CD8-positive, alpha-beta memory T cell (primary cell): ENCODE measurements at regions not wholly inside any gene's neighbourhood (a gene's known extent, or its start where the extent isn't known, plus 50 kb on each side); places are given as distances from the start of the nearest gene placed in this dataset.

ENCODE experiments used
- CTCF ChIA-PET: fragments of 350-600 bp; sonication (Branson Sonifier 250); formaldehyde crosslinking; loops from one replicate; lab custom pipeline; 2021; ENCODE audit warnings: antibody characterized with exemption; lab: Charles Lee
- POLR2A ChIA-PET: fragments of 350-600 bp; sonication (Branson Sonifier 250); formaldehyde crosslinking; loops from one replicate; lab custom pipeline; 2021; ENCODE audit warnings: antibody characterized with exemption; lab: Charles Lee
- DNase-seq, 5 donors: peaks; one replicate each; pipeline versions ENCODE4 v3.0.0 to v3.0.0-alpha.2; 2020 to 2022; ENCODE audit warnings: mixed read lengths in 1 of 5
- H3K27ac ChIP-seq: one replicate; pipeline ENCODE4 v1.7.0; 2013; ENCODE audit warnings: low read depth, mild to moderate bottlenecking, low read length, moderate library complexity
- H3K27me3 ChIP-seq: 2 replicates; pipeline ENCODE4 v1.7.0; 2013; ENCODE audit warnings: low read length, mild to moderate bottlenecking; ENCODE audit not compliant: insufficient read depth, poor library complexity, severe bottlenecking
- H3K36me3 ChIP-seq: 2 replicates; pipeline ENCODE4 v1.7.0; 2013; ENCODE audit warnings: mild to moderate bottlenecking, low read length, moderate library complexity; ENCODE audit not compliant: insufficient read depth
- H3K4me1 ChIP-seq: 2 replicates; pipeline ENCODE4 v1.7.0; 2013; ENCODE audit warnings: mild to moderate bottlenecking, low read length, moderate library complexity; ENCODE audit not compliant: insufficient read depth
- H3K4me3 ChIP-seq: 2 replicates; pipeline ENCODE4 v1.7.0; 2013; ENCODE audit warnings: mild to moderate bottlenecking, low read length
- H3K9me3 ChIP-seq: 2 replicates; pipeline ENCODE4 v1.7.0; 2013; ENCODE audit warnings: mild to moderate bottlenecking, low read length
- H3K27ac Mint-ChIP-seq, 8 donors: one replicate each; pipeline ENCODE4 v1.8.0; 2020 to 2021; ENCODE audit warnings: mixed read lengths in 8 of 8, mild to moderate bottlenecking in 6 of 8, inconsistent platforms in 3 of 8, moderate library complexity in 3 of 8
- H3K27me3 Mint-ChIP-seq, 2 donors: one replicate each; pipeline ENCODE4 v1.8.0; 2020 to 2021; ENCODE audit warnings: mixed read lengths in 2 of 2, mild to moderate bottlenecking in 1 of 2, moderate library complexity in 1 of 2
- H3K36me3 Mint-ChIP-seq, 3 donors: one replicate each; pipeline ENCODE4 v1.8.0; 2020 to 2021; ENCODE audit warnings: mixed read lengths in 3 of 3, inconsistent platforms in 1 of 3, mild to moderate bottlenecking in 1 of 3
- H3K4me1 Mint-ChIP-seq, 3 donors: one replicate each; pipeline ENCODE4 v1.8.0; 2020 to 2021; ENCODE audit warnings: mixed read lengths in 3 of 3, inconsistent platforms in 1 of 3, mild to moderate bottlenecking in 1 of 3
- H3K4me3 Mint-ChIP-seq, 7 donors: one replicate each; pipeline ENCODE4 v1.8.0; 2020 to 2021; ENCODE audit warnings: mixed read lengths in 7 of 7, mild to moderate bottlenecking in 6 of 7, moderate library complexity in 4 of 7, inconsistent platforms in 2 of 7
- H3K9me3 Mint-ChIP-seq, 5 donors: one replicate each; pipeline ENCODE4 v1.8.0; 2020 to 2022; ENCODE audit warnings: mixed read lengths in 5 of 5, mild to moderate bottlenecking in 3 of 5, moderate library complexity in 2 of 5, inconsistent platforms in 1 of 5

GRCh38 chr9:86722706-86723075 is 224.6 kb downstream of the GAS1 start:
- Histone ChIP-seq H3K27me3 (no peaks in the 10 kb centered on the region), H3K36me3 (no peaks in the 10 kb centered on the region), H3K4me3 (no peak overlapping the region), H3K4me1 (no peaks in the 10 kb centered on the region), H3K27ac (no peak overlapping the region), H3K9me3 (no peaks in the 10 kb centered on the region)
- Mint-ChIP-seq H3K27me3 (peaks cover 0 to 2% of the 10 kb centered on the region in 2 donors), H3K36me3 (no peaks in the 10 kb centered on the region), H3K9me3 (no peaks in the 10 kb centered on the region), H3K4me1 (no peaks in the 10 kb centered on the region), H3K4me3 (no peak overlapping the region), H3K27ac (no peak overlapping the region)
- CTCF ChIA-PET: no interaction called here
- DNase-seq: no peak
- POLR2A ChIA-PET: no interaction called here

GRCh38 chr9:86721843-86722705 is 225.2 kb downstream of the GAS1 start:
- H3K36me3 Mint-ChIP-seq: no peaks in the 10 kb centered on the region
- CTCF ChIA-PET: no interaction called here
- Histone ChIP-seq H3K27ac (no peak overlapping the region), H3K27me3 (no peaks in the 10 kb centered on the region), H3K4me3 (no peak overlapping the region), H3K9me3 (no peaks in the 10 kb centered on the region), H3K4me1 (no peaks in the 10 kb centered on the region), H3K36me3 (no peaks in the 10 kb centered on the region)
- peaks cover 2 to 4% of the 10 kb centered on the region in 2 donors for H3K27me3 Mint-ChIP-seq
- no peak for DNase-seq
- no peak overlapping the region for H3K27ac Mint-ChIP-seq
- no peaks in the 10 kb centered on the region for H3K9me3 Mint-ChIP-seq
- H3K4me3 Mint-ChIP-seq: no peak overlapping the region
- POLR2A ChIA-PET: no interaction called here
- H3K4me1 Mint-ChIP-seq: no peaks in the 10 kb centered on the region

GRCh38 chr9:86721226-86721781 is 226.0 kb downstream of the GAS1 start:
- CTCF ChIA-PET: no interaction called here
- peaks cover 2 to 8% of the 10 kb centered on the region in 2 donors for H3K27me3 Mint-ChIP-seq
- no peak overlapping the region for H3K4me3 ChIP-seq
- H3K9me3 ChIP-seq: no peaks in the 10 kb centered on the region
- H3K27me3 ChIP-seq: no peaks in the 10 kb centered on the region
- POLR2A ChIA-PET: no interaction called here
- no peaks in the 10 kb centered on the region for H3K4me1 Mint-ChIP-seq
- H3K27ac Mint-ChIP-seq: no peak overlapping the region
- H3K27ac ChIP-seq: no peak overlapping the region
- no peak for DNase-seq
- H3K4me3 Mint-ChIP-seq: no peak overlapping the region
- H3K9me3 Mint-ChIP-seq: no peaks in the 10 kb centered on the region
- H3K36me3 ChIP-seq: no peaks in the 10 kb centered on the region
- no peaks in the 10 kb centered on the region for H3K4me1 ChIP-seq
- H3K36me3 Mint-ChIP-seq: no peaks in the 10 kb centered on the region

- Mint-ChIP-seq H3K27ac (no peak overlapping the region), H3K4me3 (no peak overlapping the region), H3K27me3 (peaks cover 2 to 13% of the 10 kb centered on the region in 2 donors), H3K36me3 (no peaks in the 10 kb centered on the region), H3K4me1 (no peaks in the 10 kb centered on the region), H3K9me3 (peaks cover 0 to 3% (median 0%) of the 10 kb centered on the region in 5 donors)
- Histone ChIP-seq H3K36me3 (no peaks in the 10 kb centered on the region), H3K27me3 (no peaks in the 10 kb centered on the region), H3K4me3 (no peak overlapping the region), H3K27ac (no peak overlapping the region), H3K9me3 (no peaks in the 10 kb centered on the region), H3K4me1 (no peaks in the 10 kb centered on the region)
- no peak for DNase-seq
- CTCF ChIA-PET: no interaction called here
- POLR2A ChIA-PET: no interaction called here
Observed at GRCh38 chr9:86720639-86721225, 226.6 kb downstream of the GAS1 start.

GRCh38 chr9:86718388-86719049 is 228.8 kb downstream of the GAS1 start:
- ChIA-PET POLR2A (no interaction called here), CTCF (no interaction called here)
- Mint-ChIP-seq H3K4me1 (no peaks in the 10 kb centered on the region), H3K27ac (no peak overlapping the region), H3K36me3 (no peaks in the 10 kb centered on the region), H3K27me3 (peaks cover 2 to 18% of the 10 kb centered on the region in 2 donors), H3K4me3 (no peak overlapping the region), H3K9me3 (peaks cover 0 to 3% (median 0%) of the 10 kb centered on the region in 5 donors)
- H3K36me3 ChIP-seq: no peaks in the 10 kb centered on the region
- no peak overlapping the region for H3K4me3 ChIP-seq
- no peaks in the 10 kb centered on the region for H3K27me3 ChIP-seq
- DNase-seq: no peak
- H3K27ac ChIP-seq: no peak overlapping the region
- no peaks in the 10 kb centered on the region for H3K4me1 ChIP-seq
- H3K9me3 ChIP-seq: no peaks in the 10 kb centered on the region

GRCh38 chr9:86716326-86716922 is 230.9 kb downstream of the GAS1 start:
- ChIA-PET POLR2A (no interaction called here), CTCF (no interaction called here)
- H3K4me3 ChIP-seq: no peak overlapping the region
- DNase-seq: no peak
- H3K36me3 Mint-ChIP-seq: no peaks in the 10 kb centered on the region
- no peaks in the 10 kb centered on the region for H3K36me3 ChIP-seq
- H3K27me3 ChIP-seq: no peaks in the 10 kb centered on the region
- H3K4me1 ChIP-seq: no peaks in the 10 kb centered on the region
- H3K27ac Mint-ChIP-seq: no peak overlapping the region
- H3K4me3 Mint-ChIP-seq: no peak overlapping the region
- H3K4me1 Mint-ChIP-seq: no peaks in the 10 kb centered on the region
- peaks cover 0 to 3% (median 0%) of the 10 kb centered on the region in 5 donors for H3K9me3 Mint-ChIP-seq
- no peak overlapping the region for H3K27ac ChIP-seq
- peaks cover 3 to 20% of the 10 kb centered on the region in 2 donors for H3K27me3 Mint-ChIP-seq
- no peaks in the 10 kb centered on the region for H3K9me3 ChIP-seq

GRCh38 chr9:86714999-86715398 is 232.3 kb downstream of the GAS1 start:
- ChIA-PET CTCF (no interaction called here), POLR2A (no interaction called here)
- H3K27ac Mint-ChIP-seq: no peak overlapping the region
- DNase-seq: no peak
- H3K4me1 ChIP-seq: no peaks in the 10 kb centered on the region
- H3K27ac ChIP-seq: no peak overlapping the region
- H3K4me3 ChIP-seq: no peak overlapping the region
- no peaks in the 10 kb centered on the region for H3K36me3 Mint-ChIP-seq
- no peaks in the 10 kb centered on the region for H3K36me3 ChIP-seq
- H3K27me3 ChIP-seq: no peaks in the 10 kb centered on the region
- no peaks in the 10 kb centered on the region for H3K4me1 Mint-ChIP-seq
- no peaks in the 10 kb centered on the region for H3K9me3 ChIP-seq
- peaks cover 0 to 3% (median 0%) of the 10 kb centered on the region in 5 donors for H3K9me3 Mint-ChIP-seq
- H3K27me3 Mint-ChIP-seq: peaks cover 1 to 23% of the 10 kb centered on the region in 2 donors
- H3K4me3 Mint-ChIP-seq: no peak overlapping the region
